SH-SY5Y (cell line): ENCODE measurements at regions not wholly inside any gene's neighbourhood (a gene's known extent, or its start where the extent isn't known, plus 50 kb on each side); places are given as distances from the start of the nearest gene placed in this dataset.

Source experiments
- GATA2 ChIP-seq: IDR thresholded peaks from 2 replicates; pipeline ENCODE4 v1.6.1; 2011; ENCODE audit warnings: mild to moderate bottlenecking, low read depth, low read length
- GATA3 ChIP-seq: IDR thresholded peaks from 2 replicates; pipeline ENCODE4 v1.6.1; 2011; ENCODE audit warnings: low read depth, mild to moderate bottlenecking, low read length, moderate library complexity

DNA sequence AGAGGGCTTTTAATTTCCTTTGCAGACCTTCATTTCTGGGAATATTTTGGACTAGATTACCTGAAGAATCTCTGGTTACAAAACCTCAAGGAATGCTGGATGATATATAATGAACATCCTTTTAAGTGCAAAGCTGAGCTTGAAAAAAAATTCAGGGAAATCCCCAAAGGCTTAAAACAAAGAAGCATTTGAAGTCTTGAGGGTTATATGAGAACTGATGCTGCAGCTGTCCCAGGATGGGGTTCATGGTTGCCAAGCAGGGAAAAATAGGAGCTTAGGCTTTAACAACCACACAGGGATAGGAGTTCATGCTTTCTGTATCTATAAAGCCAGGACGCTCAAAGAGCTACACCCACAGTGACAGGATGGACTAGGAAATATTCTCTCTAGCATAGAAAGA is 150.4 kb upstream of the IRX5 start:
- TF ChIP-seq GATA2 = no peak
- TF ChIP-seq GATA3 = no peak

DNA sequence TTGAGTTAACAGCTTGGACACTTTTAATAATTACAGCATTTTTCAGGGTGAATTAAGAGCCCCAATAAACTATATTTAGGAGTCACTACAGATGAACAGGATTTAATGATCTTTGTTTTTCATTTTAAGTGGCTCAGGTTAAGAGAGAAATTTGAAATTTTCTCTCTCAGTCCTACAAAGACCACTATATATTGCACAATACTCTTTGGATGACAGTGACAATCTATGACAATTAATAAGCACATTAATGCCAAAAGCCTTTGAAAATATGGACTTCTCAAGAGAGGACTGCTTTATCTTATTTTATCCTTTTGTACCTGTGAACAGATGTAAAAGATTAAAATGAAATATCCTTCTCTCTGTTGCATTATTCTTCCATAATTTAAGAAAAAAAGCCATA is 151.1 kb upstream of the IRX5 start:
- no peak for TF ChIP-seq GATA2
- TF ChIP-seq GATA3 = no peak

DNA sequence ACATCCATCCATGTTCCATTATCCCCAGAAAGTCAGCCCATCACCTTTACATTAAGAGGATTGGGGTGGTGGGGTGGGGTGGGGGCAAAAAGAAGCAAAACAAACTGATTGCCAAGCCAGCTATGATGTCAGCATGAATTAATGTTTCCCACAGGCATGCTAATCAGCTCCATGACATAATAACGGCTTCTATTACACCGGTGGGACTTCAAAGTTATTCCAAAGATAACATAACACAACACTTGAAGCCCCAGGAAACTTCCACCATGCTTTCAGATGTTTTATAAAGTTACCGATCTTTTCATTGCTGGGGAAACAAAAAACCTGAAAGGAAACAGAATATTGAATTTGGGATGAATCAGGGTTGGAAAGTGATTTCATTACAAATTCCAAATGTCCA is 155.9 kb upstream of the IRX5 start:
- TF ChIP-seq GATA2 (no peak), GATA3 (no peak)

DNA sequence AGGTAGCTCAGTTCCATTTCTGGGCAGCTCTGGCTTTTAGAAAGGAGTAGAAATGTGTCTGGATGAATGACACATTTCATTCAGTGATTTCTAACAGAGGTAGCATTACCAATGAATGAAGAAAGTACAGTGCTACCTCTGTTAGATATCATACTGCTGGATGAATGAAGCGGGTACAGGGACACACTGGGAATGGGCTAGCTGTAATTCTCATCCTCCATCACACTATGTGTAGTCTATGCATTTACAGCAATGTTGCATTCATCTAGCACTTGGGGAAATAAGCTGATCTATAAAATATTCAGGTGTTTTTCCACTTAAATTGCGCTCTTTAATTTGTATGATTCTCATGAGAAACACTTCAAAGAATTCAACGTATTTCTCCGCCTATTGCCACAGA is 158.3 kb upstream of the IRX5 start:
- TF ChIP-seq GATA3 (no peak), GATA2 (no peak)

DNA sequence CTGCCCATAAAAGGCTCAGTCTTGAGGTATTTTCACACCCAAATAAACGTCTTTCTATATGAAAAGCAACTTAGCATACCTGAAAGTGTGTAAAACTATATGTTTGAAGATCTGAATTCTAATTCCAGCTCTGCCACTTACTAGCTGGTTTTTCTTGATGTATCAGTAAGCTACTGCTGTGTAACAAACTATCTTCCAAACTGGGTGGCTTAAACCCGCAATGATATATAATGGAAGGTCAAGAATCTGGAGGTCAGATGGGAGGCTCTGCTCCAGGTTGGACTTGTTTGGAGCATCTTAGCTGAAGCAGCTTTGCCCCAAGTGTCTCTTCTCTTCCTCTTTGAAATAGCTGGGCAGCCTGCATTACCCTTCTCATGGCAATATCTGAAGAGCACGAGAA is 164.3 kb upstream of the IRX5 start:
- TF ChIP-seq GATA3 (no peak), GATA2 (no peak)

DNA sequence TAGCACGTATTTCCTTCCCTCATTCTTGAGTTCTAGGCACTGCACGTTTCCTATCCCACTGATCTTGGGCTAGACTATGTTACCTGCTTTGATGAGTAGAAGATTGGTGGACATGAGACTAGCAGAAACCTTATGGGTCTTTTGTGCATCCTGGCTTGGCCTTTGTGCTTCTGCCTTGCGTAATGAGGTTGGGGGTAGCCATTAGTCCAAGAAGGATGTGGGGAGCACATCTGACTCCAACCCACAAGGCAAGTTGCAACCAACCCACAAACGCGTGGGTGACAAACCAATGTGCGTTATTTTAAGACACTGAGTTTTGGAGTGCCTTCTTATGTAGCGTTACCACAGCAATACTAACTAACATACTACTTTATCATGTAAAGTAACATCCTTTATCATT is 180.4 kb upstream of the IRX5 start:
- TF ChIP-seq GATA3 (no peak), GATA2 (no peak)

DNA sequence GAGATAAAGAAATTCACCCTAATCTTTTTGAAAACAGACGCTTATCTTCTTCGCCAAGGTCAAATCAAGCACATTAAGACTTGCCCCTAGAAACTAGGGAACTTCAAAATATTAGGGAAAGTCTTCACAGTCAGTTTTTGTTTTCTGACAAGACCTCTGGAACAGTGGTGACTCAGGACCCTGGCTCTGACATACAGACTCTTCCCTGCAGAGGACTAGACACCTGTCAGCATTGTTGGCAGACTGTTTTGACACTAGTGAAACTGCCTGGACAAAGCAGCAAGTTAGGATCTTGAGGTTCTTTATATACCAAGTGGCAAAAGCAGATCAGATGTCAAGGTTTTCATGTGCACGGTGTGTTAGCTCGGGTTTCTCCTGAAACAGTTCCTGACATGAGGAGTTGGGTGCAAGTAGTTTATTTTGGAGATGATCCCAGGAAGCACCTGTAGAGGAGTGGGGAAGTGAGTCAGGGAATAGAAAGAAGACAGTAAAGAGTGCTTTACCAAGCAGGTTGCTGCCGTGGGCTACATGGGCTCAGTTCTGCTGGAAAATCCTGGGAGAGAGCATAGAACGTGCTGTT is 182.0 kb upstream of the IRX5 start:
- TF ChIP-seq GATA2 = no peak
- TF ChIP-seq GATA3 = no peak

DNA sequence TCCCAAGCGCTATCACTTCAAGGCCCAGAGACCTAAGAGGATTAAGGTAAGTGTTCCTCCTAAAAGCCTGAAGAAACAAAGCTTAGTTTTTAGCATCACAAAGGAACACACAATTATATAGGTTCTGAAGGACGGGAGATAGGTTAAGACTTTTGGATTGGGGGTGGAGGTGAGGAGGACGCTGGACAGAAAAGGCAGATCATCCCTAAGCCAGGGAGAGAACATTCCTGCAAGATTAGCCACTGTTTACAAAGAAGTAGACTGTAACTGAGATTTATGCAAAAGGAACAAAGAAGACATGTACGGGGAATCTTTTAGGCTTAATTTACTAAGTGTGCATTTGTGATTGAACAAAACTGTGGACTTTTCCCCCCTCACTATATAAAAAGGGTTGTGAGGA is 184.1 kb upstream of the IRX5 start:
- TF ChIP-seq GATA3 (no peak), GATA2 (no peak)

DNA sequence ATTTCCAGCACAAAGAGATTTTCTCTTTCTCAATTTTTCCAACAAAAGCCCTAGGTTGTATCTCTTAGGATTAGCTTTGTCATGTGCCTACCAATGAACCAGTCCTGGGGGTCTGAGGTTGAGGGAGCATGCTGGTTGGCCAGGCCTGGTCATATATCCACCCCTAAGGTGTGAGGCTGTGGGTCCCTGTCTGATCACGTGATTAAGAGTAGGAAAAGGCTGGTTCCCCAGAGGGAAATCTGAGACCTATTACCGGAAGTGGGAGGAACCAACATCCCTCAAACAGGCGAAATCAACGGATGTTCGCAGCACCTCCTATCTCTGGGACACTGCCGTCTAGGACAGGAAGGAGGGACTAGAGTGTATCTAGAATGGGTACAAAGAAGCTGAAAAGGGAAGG is 185.7 kb upstream of the IRX5 start:
- TF ChIP-seq GATA3 (no peak), GATA2 (no peak)

DNA sequence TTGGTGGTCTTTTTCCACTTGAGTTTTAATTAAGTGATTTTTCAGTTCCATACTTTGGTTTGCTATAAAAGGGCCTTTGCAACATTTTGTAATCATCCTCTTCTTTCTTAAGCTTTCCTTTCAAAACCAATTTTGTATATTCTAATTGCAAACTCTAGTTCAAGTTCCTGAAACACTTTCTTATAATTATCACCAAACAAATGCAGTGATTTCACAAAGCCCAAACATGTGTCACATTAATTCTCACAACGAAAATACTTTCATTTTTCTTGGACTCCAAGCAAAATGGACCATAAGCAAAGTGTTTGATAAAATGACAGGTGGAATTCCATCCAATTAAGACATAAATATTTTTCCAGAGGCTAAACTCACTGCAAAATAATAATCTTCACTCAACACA is 188.2 kb upstream of the IRX5 start:
- no peak for TF ChIP-seq GATA3
- TF ChIP-seq GATA2 = no peak

DNA sequence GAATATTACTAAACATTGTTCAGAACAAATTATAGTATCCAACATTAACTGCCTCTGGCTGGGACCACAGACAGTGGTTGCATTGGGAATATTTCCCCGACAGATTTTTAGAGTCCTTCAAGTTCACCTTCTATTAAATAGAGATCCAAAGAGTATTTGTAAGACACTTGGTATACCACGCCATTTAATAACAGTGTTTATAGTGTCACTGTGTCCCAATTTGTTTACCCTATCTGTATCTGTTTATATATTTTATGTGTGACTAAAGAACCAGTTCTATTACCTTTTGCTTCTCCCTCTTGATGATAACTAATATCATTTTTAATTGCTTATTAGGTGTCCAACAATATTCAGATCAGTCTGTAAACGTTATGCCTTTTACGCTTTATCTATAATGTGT is 191.3 kb upstream of the IRX5 start:
- TF ChIP-seq GATA2 (no peak), GATA3 (no peak)

DNA sequence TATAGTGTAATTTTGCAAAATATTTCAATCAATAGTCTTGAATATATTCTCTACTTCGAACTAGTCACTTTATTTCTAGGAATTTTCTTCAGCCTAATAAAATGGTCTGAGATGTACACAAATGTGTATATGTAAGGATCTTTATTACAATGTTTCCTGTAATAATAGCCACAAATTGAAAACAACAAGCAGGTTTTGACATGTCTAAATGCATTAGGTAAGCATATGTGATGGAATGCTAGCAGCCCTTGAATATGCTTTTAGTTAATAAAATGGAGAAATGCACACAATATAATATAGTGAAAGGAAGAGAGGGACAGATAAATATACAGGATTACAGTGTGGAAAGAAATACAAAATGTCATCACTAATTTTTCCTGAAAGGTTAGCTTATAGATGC is 196.5 kb upstream of the IRX5 start:
- TF ChIP-seq GATA3 = no peak
- no peak for TF ChIP-seq GATA2

DNA sequence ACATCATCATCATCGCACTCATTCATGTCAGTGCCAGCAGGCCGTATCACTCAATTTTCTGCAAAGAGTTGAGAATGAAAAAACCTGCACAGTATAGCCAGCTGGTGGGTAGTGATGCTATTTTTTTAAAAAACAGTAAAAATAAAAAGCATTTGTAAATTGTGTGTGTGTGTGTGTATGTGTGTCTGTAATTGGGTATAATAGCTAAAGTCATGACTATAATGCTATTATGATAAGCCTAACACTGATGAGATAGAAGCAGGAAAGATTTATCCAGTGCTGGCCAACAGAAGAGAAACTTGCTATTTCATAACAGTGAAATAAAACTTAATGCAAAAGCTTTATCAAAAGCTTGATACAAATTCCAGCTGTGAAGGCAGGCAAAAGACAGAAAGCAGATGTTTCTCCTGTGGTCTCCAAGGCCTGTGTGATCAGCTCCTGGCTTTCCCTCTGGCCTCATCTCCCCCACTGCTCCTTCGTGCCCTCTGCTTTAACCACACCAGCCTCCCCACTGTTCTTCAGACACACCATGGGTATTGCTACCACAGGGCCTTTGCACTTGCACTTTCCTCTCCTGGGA is 206.2 kb upstream of the IRX5 start:
- TF ChIP-seq GATA2 (no peak), GATA3 (no peak)

DNA sequence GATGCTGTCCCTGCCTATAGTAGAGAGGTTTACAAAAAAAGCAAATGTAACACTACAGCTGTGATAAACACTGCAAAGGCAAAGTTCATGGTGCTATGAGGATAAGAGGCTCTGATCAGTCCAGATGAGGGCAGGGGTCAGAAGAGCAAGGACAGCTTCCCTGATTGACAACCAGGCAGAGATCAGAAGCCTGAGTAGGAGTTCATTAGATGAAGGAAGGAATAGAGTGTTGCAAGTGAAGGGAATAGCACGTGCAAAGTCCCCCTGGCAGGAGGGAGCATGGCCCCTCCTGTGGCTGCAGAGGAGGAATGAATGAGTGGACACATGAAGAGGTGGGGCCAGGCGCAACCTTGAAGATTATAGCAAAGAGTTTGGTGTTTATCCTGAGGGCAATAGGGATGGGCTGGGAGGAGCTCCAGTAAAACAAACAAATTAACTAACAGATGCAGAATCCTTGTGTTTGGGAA is 208.4 kb upstream of the IRX5 start:
- TF ChIP-seq GATA3 (no peak), GATA2 (no peak)

DNA sequence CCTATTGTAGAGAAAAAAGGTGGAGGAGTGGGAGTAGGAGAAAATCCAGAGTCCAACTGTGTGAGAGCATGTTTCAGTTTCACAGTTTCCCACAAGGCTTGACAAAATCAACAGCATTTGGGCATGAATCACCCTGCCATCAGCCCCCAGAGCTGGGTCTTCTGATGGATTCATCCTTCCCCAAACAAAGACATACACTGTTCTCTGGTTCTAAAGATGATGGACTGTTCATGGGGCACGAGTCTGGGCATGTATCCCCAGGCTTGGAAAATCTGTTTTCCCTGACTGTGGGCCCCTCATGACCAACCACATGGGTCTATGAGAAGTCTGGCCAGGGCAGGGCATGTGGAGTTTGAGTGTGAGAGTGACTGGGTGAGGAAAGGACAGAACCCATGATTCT is 210.4 kb upstream of the IRX5 start:
- TF ChIP-seq GATA2 = no peak
- TF ChIP-seq GATA3 = no peak

DNA sequence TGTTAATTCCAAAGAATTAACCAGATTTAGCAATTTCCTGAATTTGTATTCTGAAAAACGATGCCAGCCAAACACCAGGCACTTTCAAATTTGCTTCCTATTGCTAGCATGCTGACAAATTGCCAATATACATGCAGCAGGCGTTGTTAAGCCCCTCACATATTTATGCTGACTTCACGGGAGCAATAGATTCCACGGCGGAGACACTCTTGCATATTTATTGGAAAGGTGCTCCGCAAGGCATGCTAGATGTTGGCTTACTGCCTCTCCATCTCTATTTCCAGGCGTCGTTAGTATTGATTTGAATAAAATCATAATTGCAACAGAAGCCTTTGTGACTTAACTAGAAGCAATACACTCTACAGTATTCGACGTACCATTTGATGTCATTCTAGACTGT is 211.0 kb upstream of the IRX5 start:
- no peak for TF ChIP-seq GATA3
- TF ChIP-seq GATA2 = no peak

DNA sequence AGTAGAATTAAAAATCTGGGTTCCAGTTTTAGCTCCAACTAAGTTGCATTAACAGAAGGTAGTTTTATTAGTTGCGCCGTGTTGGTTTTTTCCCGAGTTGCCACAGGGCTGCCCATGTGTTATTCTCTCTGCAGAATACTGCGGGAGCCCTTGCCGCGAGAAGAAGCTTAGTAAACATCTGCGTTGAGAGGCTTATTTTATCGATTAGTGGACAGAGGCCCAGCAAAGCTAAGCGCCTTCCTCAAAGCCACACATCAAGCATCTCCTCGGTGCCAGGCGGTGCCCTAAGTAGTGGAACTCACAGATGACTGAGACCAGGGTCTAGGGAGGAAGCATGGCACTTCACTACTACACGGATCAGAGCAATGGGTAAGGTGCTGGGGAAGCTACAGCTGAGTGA is 212.3 kb upstream of the IRX5 start:
- TF ChIP-seq GATA3 = no peak
- TF ChIP-seq GATA2 = no peak
